Rectal smooth muscle tissue (tissue), 1 donor: ENCODE measurements at regions not wholly inside any gene's neighbourhood (a gene's known extent, or its start where the extent isn't known, plus 50 kb on each side); places are given as distances from the start of the nearest gene placed in this dataset.

Experiments
- H3K27ac ChIP-seq: one replicate; pipeline ENCODE4 v1.7.0; 2013; ENCODE audit warnings: low read depth, low read length, inconsistent platforms
- H3K27me3 ChIP-seq: one replicate; pipeline ENCODE4 v1.7.0; 2013; ENCODE audit warnings: low read length; ENCODE audit not compliant: control insufficient read depth, insufficient read depth
- H3K36me3 ChIP-seq: one replicate; pipeline ENCODE4 v1.7.0; 2013; ENCODE audit warnings: low read length; ENCODE audit not compliant: control insufficient read depth, insufficient read depth
- H3K4me1 ChIP-seq: one replicate; pipeline ENCODE4 v1.7.0; 2013; ENCODE audit warnings: low read length; ENCODE audit not compliant: control insufficient read depth, insufficient read depth
- H3K4me3 ChIP-seq: one replicate; pipeline ENCODE4 v1.7.0; 2013; ENCODE audit warnings: low read length
- H3K9ac ChIP-seq: one replicate; pipeline ENCODE4 v1.7.0; 2013; ENCODE audit warnings: low read length

- no peaks in the 10 kb centered on the region for H3K4me1 ChIP-seq
- no peaks in the 10 kb centered on the region for H3K27me3 ChIP-seq
- H3K36me3 ChIP-seq, result no peaks in the 10 kb centered on the region
- H3K4me3 ChIP-seq, result no peak overlapping the region
- H3K9ac ChIP-seq, result no peak overlapping the region
- no peak overlapping the region for H3K27ac ChIP-seq
Measured at GRCh38 chr6:14873781-14874441, 372.0 kb upstream of the JARID2 start.

GRCh38 chr6:14874975-14875480, 370.8 kb upstream of the JARID2 start:
- Histone ChIP-seq H3K27me3 (no peaks in the 10 kb centered on the region), H3K4me3 (no peak overlapping the region), H3K4me1 (no peaks in the 10 kb centered on the region), H3K27ac (no peak overlapping the region), H3K9ac (no peak overlapping the region), H3K36me3 (no peaks in the 10 kb centered on the region)

- no peaks in the 10 kb centered on the region for H3K27me3 ChIP-seq
- no peak overlapping the region for H3K27ac ChIP-seq
- H3K36me3 ChIP-seq, result no peaks in the 10 kb centered on the region
Measured at GRCh38 chr6:14875481-14876063, 370.3 kb upstream of the JARID2 start.

GRCh38 chr6:14876778-14877613, 368.9 kb upstream of the JARID2 start:
- H3K4me3 ChIP-seq, result no peak overlapping the region
- H3K9ac ChIP-seq, result no peak overlapping the region
- H3K27me3 ChIP-seq, result no peaks in the 10 kb centered on the region
- H3K36me3 ChIP-seq, result no peaks in the 10 kb centered on the region
- H3K27ac ChIP-seq, result peak overlapping the region; percentile 11
- H3K4me1 ChIP-seq, result no peaks in the 10 kb centered on the region

More at GRCh38 chr6:14875481-14876063, 370.3 kb upstream of the JARID2 start:
- Histone ChIP-seq H3K4me1 (no peaks in the 10 kb centered on the region), H3K4me3 (no peak overlapping the region), H3K9ac (no peak overlapping the region)

GRCh38 chr6:14877758-14878157, 368.1 kb upstream of the JARID2 start:
- Histone ChIP-seq H3K36me3 (no peaks in the 10 kb centered on the region), H3K4me1 (no peaks in the 10 kb centered on the region), H3K9ac (no peak overlapping the region), H3K4me3 (no peak overlapping the region), H3K27me3 (no peaks in the 10 kb centered on the region), H3K27ac (no peak overlapping the region)

GRCh38 chr6:14880052-14880451, 365.8 kb upstream of the JARID2 start:
- Histone ChIP-seq H3K27ac (no peak overlapping the region), H3K27me3 (no peaks in the 10 kb centered on the region)

GRCh38 chr6:14880677-14881076, 365.2 kb upstream of the JARID2 start:
- Histone ChIP-seq H3K27ac (no peak overlapping the region), H3K36me3 (no peaks in the 10 kb centered on the region), H3K27me3 (no peaks in the 10 kb centered on the region), H3K4me1 (no peaks in the 10 kb centered on the region), H3K4me3 (no peak overlapping the region), H3K9ac (no peak overlapping the region)

More at GRCh38 chr6:14880052-14880451, 365.8 kb upstream of the JARID2 start:
- Histone ChIP-seq H3K4me3 (no peak overlapping the region), H3K9ac (no peak overlapping the region), H3K36me3 (no peaks in the 10 kb centered on the region), H3K4me1 (no peaks in the 10 kb centered on the region)

- H3K4me3 ChIP-seq, result no peak overlapping the region
- no peaks in the 10 kb centered on the region for H3K36me3 ChIP-seq
- no peak overlapping the region for H3K27ac ChIP-seq
- H3K9ac ChIP-seq, result no peak overlapping the region
- H3K27me3 ChIP-seq, result no peaks in the 10 kb centered on the region
- H3K4me1 ChIP-seq, result no peaks in the 10 kb centered on the region
Measured at GRCh38 chr6:14881398-14881797, 364.5 kb upstream of the JARID2 start.

- no peaks in the 10 kb centered on the region for H3K27me3 ChIP-seq
- no peak overlapping the region for H3K9ac ChIP-seq
- H3K4me3 ChIP-seq, result no peak overlapping the region
- H3K4me1 ChIP-seq, result no peaks in the 10 kb centered on the region
- no peaks in the 10 kb centered on the region for H3K36me3 ChIP-seq
- no peak overlapping the region for H3K27ac ChIP-seq
Measured at GRCh38 chr6:14882394-14883026, 363.4 kb upstream of the JARID2 start.

- Histone ChIP-seq H3K27me3 (no peaks in the 10 kb centered on the region), H3K27ac (no peak overlapping the region), H3K9ac (no peak overlapping the region), H3K4me1 (no peaks in the 10 kb centered on the region), H3K4me3 (no peak overlapping the region), H3K36me3 (no peaks in the 10 kb centered on the region)
Measured at GRCh38 chr6:14883921-14884320, 361.9 kb upstream of the JARID2 start.

GRCh38 chr6:14885498-14885897, 360.4 kb upstream of the JARID2 start:
- Histone ChIP-seq H3K36me3 (no peaks in the 10 kb centered on the region), H3K27me3 (no peaks in the 10 kb centered on the region), H3K4me1 (no peaks in the 10 kb centered on the region), H3K9ac (no peak overlapping the region), H3K27ac (no peak overlapping the region), H3K4me3 (no peak overlapping the region)

- no peak overlapping the region for H3K27ac ChIP-seq
- H3K9ac ChIP-seq, result no peak overlapping the region
- no peaks in the 10 kb centered on the region for H3K36me3 ChIP-seq
- H3K27me3 ChIP-seq, result no peaks in the 10 kb centered on the region
- no peak overlapping the region for H3K4me3 ChIP-seq
- H3K4me1 ChIP-seq, result no peaks in the 10 kb centered on the region
Measured at GRCh38 chr6:14887181-14887580, 358.7 kb upstream of the JARID2 start.
